ENCODE measurements at regions not wholly inside any gene's neighbourhood (a gene's known extent, or its start where the extent isn't known, plus 50 kb on each side); places are given as distances from the start of the nearest gene placed in this dataset.

DNA sequence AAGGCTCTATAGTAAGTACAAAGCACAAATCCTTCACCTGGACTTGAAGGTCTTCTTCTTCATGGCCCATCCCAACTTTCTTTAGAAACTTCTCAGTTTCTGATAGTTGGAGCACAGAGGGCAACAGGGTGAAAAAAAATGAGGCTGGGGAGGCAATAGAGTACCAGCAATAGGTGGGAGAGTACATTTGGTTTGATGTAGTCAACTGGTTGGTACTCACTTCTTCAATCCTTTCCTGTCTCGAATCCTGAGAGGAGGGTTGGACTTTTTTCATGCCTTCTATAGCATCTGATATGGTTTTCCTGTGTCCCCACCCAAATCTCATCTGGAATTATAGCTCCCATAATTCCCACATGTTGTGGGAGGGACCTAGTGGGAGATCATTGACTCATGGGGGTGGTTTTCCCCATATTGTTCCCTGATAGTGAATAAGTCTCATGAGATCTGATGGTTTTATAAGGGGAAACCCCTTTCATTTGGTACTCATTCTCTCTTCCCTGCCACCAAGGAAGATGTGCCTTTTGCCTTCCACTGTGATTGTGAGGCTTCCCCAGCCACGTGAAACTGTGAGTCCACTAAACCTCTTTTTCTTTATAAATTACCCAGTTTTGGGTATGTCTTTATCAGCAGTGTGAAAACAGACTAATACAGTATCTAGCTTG lies 75.9 kb upstream of the LCLAT1 start:
- DNase-seq (ENCODE audit: low spot score): no peak

GRCh38 chr2:30371772-30372373 lies 75.2 kb upstream of the LCLAT1 start:
- DNase-seq (ENCODE audit: low spot score): no peak

DNA sequence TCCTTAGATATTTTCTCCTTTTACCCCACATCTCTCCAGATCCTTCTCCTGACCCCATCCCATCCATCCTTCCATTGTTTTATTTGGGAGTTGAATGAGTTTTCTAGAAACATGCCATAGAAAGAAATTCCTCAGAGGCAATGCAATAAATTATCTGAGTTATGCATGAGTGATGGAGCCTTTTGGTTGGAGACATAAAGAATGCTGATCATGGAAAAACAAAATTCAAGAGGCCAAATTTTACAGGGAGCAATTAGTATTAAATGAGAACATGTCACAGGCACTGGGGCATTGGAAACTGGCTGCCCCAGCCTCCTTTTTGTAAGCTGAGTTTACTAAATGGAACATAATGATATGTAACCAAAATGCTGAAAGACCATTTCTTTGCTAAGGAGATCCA lies 74.2 kb upstream of the LCLAT1 start:
- no peak for DNase-seq (ENCODE audit: low spot score)

DNA sequence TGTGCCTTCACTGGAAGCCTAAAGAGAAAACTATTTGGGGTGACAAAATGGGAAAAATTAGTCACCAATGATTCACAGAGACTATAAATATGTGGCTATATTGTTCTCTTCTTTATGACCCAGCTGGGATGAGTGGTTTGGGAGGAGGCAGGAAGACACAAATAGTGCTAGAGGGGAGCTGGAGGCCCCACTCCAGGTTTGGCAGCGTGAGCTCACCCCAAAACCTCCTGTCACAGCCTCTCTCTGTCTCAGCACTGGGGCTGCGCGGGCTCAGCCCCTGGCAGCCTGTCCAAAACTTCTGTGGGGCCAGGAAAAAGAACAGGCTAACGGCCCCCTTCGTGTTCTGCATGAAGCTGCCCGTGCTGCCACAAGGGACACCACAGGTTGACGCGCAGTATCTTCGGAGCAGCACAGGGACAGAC lies 73.2 kb upstream of the LCLAT1 start:
- DNase-seq (ENCODE audit: low spot score): no peak

- no peak for DNase-seq (ENCODE audit: low spot score)
Observed at GRCh38 chr2:30374380-30374779, 72.7 kb upstream of the LCLAT1 start.

- no peak for DNase-seq (ENCODE audit: low spot score)
Observed at GRCh38 chr2:30375915-30376314, 71.1 kb upstream of the LCLAT1 start.

DNA sequence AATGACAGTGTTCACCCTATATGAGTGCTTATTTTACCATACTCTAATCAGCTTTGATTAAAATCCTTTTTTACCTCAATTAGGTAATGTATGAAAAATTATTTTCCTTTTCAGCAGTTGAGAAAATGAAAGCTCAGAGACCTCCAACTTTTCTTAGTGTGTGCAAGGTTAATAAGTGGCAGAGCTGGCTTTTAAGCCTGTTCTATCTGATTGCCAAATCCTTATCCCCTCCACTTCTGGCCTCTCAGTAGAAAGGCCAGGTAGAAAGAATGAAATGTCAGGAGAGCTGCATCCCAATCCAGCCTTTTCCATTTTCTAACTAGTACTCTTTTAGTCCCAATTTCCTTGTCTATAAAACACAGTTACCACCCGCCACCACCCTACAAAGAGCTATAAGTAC lies 67.6 kb upstream of the LCLAT1 start:
- no peak for DNase-seq (ENCODE audit: low spot score)

GRCh38 chr2:30380824-30381223 lies 66.2 kb upstream of the LCLAT1 start:
- no peak for DNase-seq (ENCODE audit: low spot score)

GRCh38 chr2:30382162-30382783 lies 64.8 kb upstream of the LCLAT1 start:
- no peak for DNase-seq (ENCODE audit: low spot score)

- no peak for DNase-seq (ENCODE audit: low spot score)
Observed at GRCh38 chr2:30382995-30383394, 64.1 kb upstream of the LCLAT1 start.

DNA sequence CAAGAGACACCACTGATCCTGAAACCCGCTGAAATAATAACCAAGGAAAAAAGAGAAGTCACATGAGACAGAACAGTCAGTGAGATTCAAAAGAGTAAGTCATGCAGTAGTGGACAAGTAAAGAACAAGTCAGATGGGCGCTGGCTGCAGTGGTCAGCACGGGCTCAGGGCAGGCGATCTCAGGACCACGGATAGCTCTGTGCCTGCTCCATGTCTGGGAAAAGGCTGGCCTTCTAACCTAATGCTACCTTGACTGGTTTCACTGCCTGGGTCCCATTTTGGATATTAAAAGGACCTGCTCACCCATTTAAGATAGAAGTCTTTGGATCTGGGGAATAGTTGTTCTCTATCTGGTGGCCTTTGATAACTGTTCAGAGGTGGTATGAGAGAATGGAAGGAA lies 61.7 kb upstream of the LCLAT1 start:
- no peak for DNase-seq (ENCODE audit: low spot score)

DNA sequence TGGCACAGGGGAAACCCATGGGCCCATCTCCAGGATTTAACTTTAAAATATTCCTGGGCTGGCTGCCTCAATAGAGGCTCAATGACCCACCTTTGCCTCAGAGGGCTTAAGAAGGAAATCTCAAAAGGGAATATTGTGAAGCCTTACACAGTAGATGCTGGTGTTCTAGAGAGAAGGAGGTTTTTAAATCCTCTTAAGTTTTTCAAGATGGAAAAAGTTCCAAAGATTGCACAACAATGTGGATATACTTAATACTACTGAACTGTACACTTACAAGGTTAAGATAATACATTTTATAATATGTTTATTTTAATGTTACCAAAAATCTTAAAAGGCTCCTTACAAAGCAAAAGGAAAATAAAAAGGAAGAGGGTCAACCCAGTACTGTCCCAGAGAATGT lies 54.9 kb upstream of the LCLAT1 start:
- no peak for DNase-seq (ENCODE audit: low spot score)

- no peak for DNase-seq (ENCODE audit: low spot score)
Observed at GRCh38 chr2:30393510-30393909, 53.5 kb upstream of the LCLAT1 start.

DNA sequence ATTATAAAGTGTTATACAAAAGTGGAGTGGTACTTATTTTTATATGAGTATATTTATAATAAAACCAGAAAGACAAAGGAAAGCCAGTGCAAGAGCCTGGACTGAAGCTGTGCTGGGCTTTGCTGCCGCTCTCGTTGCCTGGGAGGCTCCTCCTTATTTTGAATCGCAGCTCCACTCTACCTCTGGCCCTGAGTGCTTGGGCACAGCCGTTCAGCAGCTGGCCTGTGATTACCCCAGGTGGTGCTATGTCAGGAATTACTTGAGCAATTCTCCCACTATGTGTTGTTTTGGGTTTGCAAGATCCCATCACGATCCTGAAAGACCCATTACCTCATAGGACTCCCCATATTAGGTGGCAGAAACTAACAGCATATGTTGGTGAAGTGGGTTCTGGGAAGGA lies 53.0 kb upstream of the LCLAT1 start:
- no peak for DNase-seq (ENCODE audit: low spot score)

- no peak for DNase-seq (ENCODE audit: low spot score)
Observed at GRCh38 chr2:30396436-30397232, 50.4 kb upstream of the LCLAT1 start.
